HEK293 (cell line): ENCODE measurements at regions not wholly inside any gene's neighbourhood (a gene's known extent, or its start where the extent isn't known, plus 50 kb on each side); places are given as distances from the start of the nearest gene placed in this dataset.

ENCODE experiments used
- CTCF ChIA-PET: fragments of 350-600 bp; formaldehyde crosslinking; extraction: SDS; loops from one replicate; lab custom pipeline; 2021; ENCODE audit warnings: antibody characterized with exemption; lab: Yijun Ruan, JAX
- POLR2A ChIA-PET: fragments of 300-600 bp; formaldehyde crosslinking; extraction: SDS; loops from one replicate; lab custom pipeline; 2020; ENCODE audit warnings: antibody characterized with exemption, inconsistent platforms; lab: Yijun Ruan, JAX
- H3K27ac ChIP-seq: fragments of 200-500 bp; sonication (Bioruptor generic); 2 replicates; pipeline ENCODE4 v1.5.1; 2014; ENCODE audit warnings: low read depth, low read length, control low read depth, inconsistent platforms; ENCODE audit errors: extremely low read depth
- H3K36me3 ChIP-seq, 2 experiments: fragments of 200-500 bp in 1 of 2; sonication (Bioruptor generic) in 1 of 2; 1 replicate in 1 of 2; 2 replicates in 1 of 2; pipeline ENCODE4 v1.5.1; 2014 to 2017; ENCODE audit warnings: inconsistent platforms in 2 of 2, low read length in 2 of 2; ENCODE audit not compliant: control insufficient read depth in 2 of 2, insufficient read depth in 1 of 2
- H3K4me1 ChIP-seq: fragments of 200-500 bp; sonication (Bioruptor generic); 2 replicates; pipeline ENCODE4 v1.5.1; 2014; ENCODE audit warnings: mild to moderate bottlenecking, low read length, inconsistent platforms; ENCODE audit not compliant: control insufficient read depth, insufficient read depth
- H3K4me3 ChIP-seq: 2 replicates; pipeline ENCODE4 v1.5.1; 2011; ENCODE audit warnings: low read depth, mild to moderate bottlenecking, control low read depth, low read length, moderate library complexity
- H3K9me3 ChIP-seq: fragments of 200-500 bp; sonication (Bioruptor generic); 2 replicates; pipeline ENCODE4 v1.5.1; 2014; ENCODE audit warnings: low read depth, low read length, inconsistent platforms; ENCODE audit not compliant: control insufficient read depth, insufficient read depth
- BCL11B ChIP-seq: fragments of 450-650 bp; formaldehyde crosslinking; IDR thresholded peaks from 2 replicates; pipeline ENCODE4 v1.5.1; 2016; ENCODE audit warnings: low read depth, missing biosample characterization, missing genetic modification characterization
- KLF10 ChIP-seq: fragments of 450-650 bp; IDR thresholded peaks from 2 replicates; pipeline ENCODE4 v1.5.1; 2018; ENCODE audit warnings: missing biosample characterization, mild to moderate bottlenecking, missing genetic modification characterization
- KLF9 ChIP-seq: fragments of 450-650 bp; formaldehyde crosslinking; IDR thresholded peaks from 2 replicates; pipeline ENCODE4 v1.5.1; 2016; ENCODE audit warnings: missing biosample characterization, missing genetic modification characterization, low read depth
- RBAK ChIP-seq: fragments of 450-650 bp; formaldehyde crosslinking; IDR thresholded peaks from 2 replicates; pipeline ENCODE4 v1.5.1; 2016; ENCODE audit warnings: missing biosample characterization, missing genetic modification characterization
- REPIN1 ChIP-seq: fragments of 450-650 bp; formaldehyde crosslinking; IDR thresholded peaks from 2 replicates; pipeline ENCODE4 v1.5.1; 2017; ENCODE audit warnings: missing biosample characterization, missing genetic modification characterization, low read depth
- SETDB1 ChIP-seq: IDR thresholded peaks from one replicate; pipeline ENCODE4 v1.6.1; 2017; ENCODE audit warnings: mild to moderate bottlenecking, low read length, moderate library complexity, mixed read lengths; ENCODE audit not compliant: insufficient read length
- WT1 ChIP-seq: fragments of 450-650 bp; formaldehyde crosslinking; IDR thresholded peaks from 2 replicates; pipeline ENCODE4 v1.5.1; 2016; ENCODE audit warnings: missing biosample characterization, missing genetic modification characterization
- YY2 ChIP-seq: fragments of 450-650 bp; formaldehyde crosslinking; IDR thresholded peaks from 2 replicates; pipeline ENCODE4 v1.5.1; 2016; ENCODE audit warnings: missing biosample characterization, missing genetic modification characterization
- ZEB2 ChIP-seq: fragments of 450-650 bp; formaldehyde crosslinking; IDR thresholded peaks from 2 replicates; pipeline ENCODE4 v1.5.1; 2016; ENCODE audit warnings: missing biosample characterization, missing genetic modification characterization
- ZIC2 ChIP-seq: fragments of 450-650 bp; formaldehyde crosslinking; IDR thresholded peaks from 2 replicates; pipeline ENCODE4 v1.5.1; 2016; ENCODE audit warnings: missing biosample characterization, missing genetic modification characterization
- ZNF112 ChIP-seq: fragments of 450-650 bp; formaldehyde crosslinking; IDR thresholded peaks from 2 replicates; pipeline ENCODE4 v1.5.0; 2017; ENCODE audit warnings: missing biosample characterization, missing genetic modification characterization
- ZNF133 ChIP-seq: fragments of 450-650 bp; formaldehyde crosslinking; IDR thresholded peaks from 2 replicates; pipeline ENCODE4 v1.5.1; 2016; ENCODE audit warnings: missing biosample characterization, missing genetic modification characterization
- ZNF157 ChIP-seq: fragments of 450-650 bp; formaldehyde crosslinking; IDR thresholded peaks from 2 replicates; pipeline ENCODE4 v1.5.1; 2016; ENCODE audit warnings: missing biosample characterization, missing genetic modification characterization
- ZNF211 ChIP-seq: fragments of 450-650 bp; formaldehyde crosslinking; IDR thresholded peaks from 2 replicates; pipeline ENCODE4 v1.5.1; 2016; ENCODE audit warnings: low read depth, missing biosample characterization, missing genetic modification characterization
- ZNF23 ChIP-seq: fragments of 450-650 bp; formaldehyde crosslinking; IDR thresholded peaks from 2 replicates; pipeline ENCODE4 v1.5.1; 2016; ENCODE audit warnings: missing biosample characterization, missing genetic modification characterization, borderline replicate concordance
- ZNF311 ChIP-seq: fragments of 450-650 bp; formaldehyde crosslinking; IDR thresholded peaks from 2 replicates; pipeline ENCODE4 v1.5.1; 2017; ENCODE audit warnings: missing biosample characterization, missing genetic modification characterization, borderline replicate concordance
- ZNF560 ChIP-seq: fragments of 450-650 bp; formaldehyde crosslinking; IDR thresholded peaks from 2 replicates; pipeline ENCODE4 v1.5.1; 2017; ENCODE audit warnings: missing biosample characterization, missing genetic modification characterization, borderline replicate concordance
- ZNF600 ChIP-seq: fragments of 450-650 bp; formaldehyde crosslinking; IDR thresholded peaks from 2 replicates; pipeline ENCODE4 v1.5.1; 2016; ENCODE audit warnings: missing biosample characterization, missing genetic modification characterization
- ZNF621 ChIP-seq: fragments of 450-650 bp; formaldehyde crosslinking; IDR thresholded peaks from 2 replicates; pipeline ENCODE4 v1.5.1; 2017; ENCODE audit warnings: missing biosample characterization, missing genetic modification characterization
- ZNF624 ChIP-seq: fragments of 450-650 bp; formaldehyde crosslinking; IDR thresholded peaks from 2 replicates; pipeline ENCODE4 v1.5.1; 2017; ENCODE audit warnings: missing biosample characterization, missing genetic modification characterization
- ZNF701 ChIP-seq: fragments of 450-650 bp; formaldehyde crosslinking; IDR thresholded peaks from 2 replicates; pipeline ENCODE4 v1.5.1; 2016; ENCODE audit warnings: missing biosample characterization, missing genetic modification characterization
- ZNF76 ChIP-seq: fragments of 450-650 bp; formaldehyde crosslinking; IDR thresholded peaks from 2 replicates; pipeline ENCODE4; 2016; ENCODE audit warnings: low read depth, missing biosample characterization, missing genetic modification characterization, borderline replicate concordance
- ZNF777 ChIP-seq: fragments of 450-650 bp; formaldehyde crosslinking; IDR thresholded peaks from 2 replicates; pipeline ENCODE4 v1.5.1; 2017; ENCODE audit warnings: missing biosample characterization, missing genetic modification characterization, borderline replicate concordance
- ZNF785 ChIP-seq: fragments of 450-650 bp; formaldehyde crosslinking; IDR thresholded peaks from 2 replicates; pipeline ENCODE4 v1.5.1; 2016; ENCODE audit warnings: missing biosample characterization, missing genetic modification characterization
- TF ChIP-seq, protein P1 (sequence below): fragments of 450-650 bp; formaldehyde crosslinking; IDR thresholded peaks from 2 replicates; pipeline ENCODE4 v1.5.1; 2016; ENCODE audit warnings: missing biosample characterization, missing genetic modification characterization
- TF ChIP-seq, protein P2 (sequence below): fragments of 450-650 bp; formaldehyde crosslinking; IDR thresholded peaks from 2 replicates; pipeline ENCODE4 v1.5.1; 2016; ENCODE audit warnings: missing biosample characterization, missing genetic modification characterization
- TF ChIP-seq, protein P3 (sequence below): fragments of 450-650 bp; formaldehyde crosslinking; IDR thresholded peaks from 2 replicates; pipeline ENCODE4 v1.5.1; 2016; ENCODE audit warnings: missing biosample characterization, missing genetic modification characterization, low read depth
- TF ChIP-seq, protein P4 (sequence below): sonication (generic); formaldehyde crosslinking; IDR thresholded peaks from 2 replicates; pipeline ENCODE4 v1.8.1; 2022; ENCODE audit warnings: mild to moderate bottlenecking, moderate library complexity, missing genetic modification reagents
- TF ChIP-seq, protein P5 (sequence below): fragments of 450-650 bp; formaldehyde crosslinking; IDR thresholded peaks from 2 replicates; pipeline ENCODE4 v1.5.1; 2016; ENCODE audit warnings: missing biosample characterization, missing genetic modification characterization

DNA sequence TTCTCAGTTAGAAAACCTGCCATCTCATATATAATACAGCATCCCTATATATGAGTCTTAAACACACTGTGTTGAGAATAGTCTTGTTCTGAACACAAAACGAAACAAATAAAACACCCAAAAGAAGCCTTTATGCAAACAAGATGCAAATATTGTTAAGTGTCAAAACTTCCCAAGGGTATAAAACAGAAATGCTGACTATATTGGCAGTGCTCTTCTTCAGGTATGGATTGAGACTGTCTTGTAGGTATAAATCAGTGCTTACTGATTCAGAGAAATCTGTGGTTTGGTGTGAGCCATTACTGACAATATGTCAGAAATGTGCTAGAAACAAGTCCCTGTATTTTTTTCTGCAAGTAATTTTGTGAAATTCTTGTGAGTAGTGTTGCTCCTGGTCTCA is 82.8 kb upstream of the CTSO start:
- TF ChIP-seq, protein P1, sequence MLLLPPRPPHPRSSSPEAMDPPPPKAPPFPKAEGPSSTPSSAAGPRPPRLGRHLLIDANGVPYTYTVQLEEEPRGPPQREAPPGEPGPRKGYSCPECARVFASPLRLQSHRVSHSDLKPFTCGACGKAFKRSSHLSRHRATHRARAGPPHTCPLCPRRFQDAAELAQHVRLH (tag by site-specific recombination) = no peak
- TF ChIP-seq KLF10 = no peak
- TF ChIP-seq, protein P2, sequence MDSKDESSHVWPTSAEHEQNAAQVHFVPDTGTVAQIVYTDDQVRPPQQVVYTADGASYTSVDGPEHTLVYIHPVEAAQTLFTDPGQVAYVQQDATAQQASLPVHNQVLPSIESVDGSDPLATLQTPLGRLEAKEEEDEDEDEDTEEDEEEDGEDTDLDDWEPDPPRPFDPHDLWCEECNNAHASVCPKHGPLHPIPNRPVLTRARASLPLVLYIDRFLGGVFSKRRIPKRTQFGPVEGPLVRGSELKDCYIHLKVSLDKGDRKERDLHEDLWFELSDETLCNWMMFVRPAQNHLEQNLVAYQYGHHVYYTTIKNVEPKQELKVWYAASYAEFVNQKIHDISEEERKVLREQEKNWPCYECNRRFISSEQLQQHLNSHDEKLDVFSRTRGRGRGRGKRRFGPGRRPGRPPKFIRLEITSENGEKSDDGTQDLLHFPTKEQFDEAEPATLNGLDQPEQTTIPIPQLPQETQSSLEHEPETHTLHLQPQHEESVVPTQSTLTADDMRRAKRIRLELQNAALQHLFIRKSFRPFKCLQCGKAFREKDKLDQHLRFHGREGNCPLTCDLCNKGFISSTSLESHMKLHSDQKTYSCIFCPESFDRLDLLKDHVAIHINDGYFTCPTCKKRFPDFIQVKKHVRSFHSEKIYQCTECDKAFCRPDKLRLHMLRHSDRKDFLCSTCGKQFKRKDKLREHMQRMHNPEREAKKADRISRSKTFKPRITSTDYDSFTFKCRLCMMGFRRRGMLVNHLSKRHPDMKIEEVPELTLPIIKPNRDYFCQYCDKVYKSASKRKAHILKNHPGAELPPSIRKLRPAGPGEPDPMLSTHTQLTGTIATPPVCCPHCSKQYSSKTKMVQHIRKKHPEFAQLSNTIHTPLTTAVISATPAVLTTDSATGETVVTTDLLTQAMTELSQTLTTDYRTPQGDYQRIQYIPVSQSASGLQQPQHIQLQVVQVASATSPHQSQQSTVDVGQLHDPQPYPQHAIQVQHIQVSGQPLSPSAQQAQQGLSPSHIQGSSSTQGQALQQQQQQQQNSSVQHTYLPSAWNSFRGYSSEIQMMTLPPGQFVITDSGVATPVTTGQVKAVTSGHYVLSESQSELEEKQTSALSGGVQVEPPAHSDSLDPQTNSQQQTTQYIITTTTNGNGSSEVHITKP (tag by site-specific recombination) = no peak
- TF ChIP-seq ZNF621 = no peak
- no peak for TF ChIP-seq ZNF701 (tag by site-specific recombination)
- TF ChIP-seq ZNF76 = no peak
- no peak for TF ChIP-seq ZNF311 (tag by site-specific recombination)
- TF ChIP-seq ZNF560 (tag by site-specific recombination) = no peak
- TF ChIP-seq ZNF211 (tag by site-specific recombination) = no peak
- TF ChIP-seq ZNF777 (tag by site-specific recombination) = no peak
- TF ChIP-seq ZNF624 (tag by site-specific recombination) = no peak
- TF ChIP-seq SETDB1 = no peak
- TF ChIP-seq WT1 (tag by site-specific recombination) = no peak
- Histone ChIP-seq H3K4me1 (no peaks in the 10 kb centered on the region), H3K4me3 (no peak overlapping the region), H3K9me3 (no peaks in the 10 kb centered on the region), H3K36me3 (no peaks in the 10 kb centered on the region), H3K27ac (no peak overlapping the region)
- ChIA-PET CTCF (no interaction called here), POLR2A (no interaction called here)

DNA sequence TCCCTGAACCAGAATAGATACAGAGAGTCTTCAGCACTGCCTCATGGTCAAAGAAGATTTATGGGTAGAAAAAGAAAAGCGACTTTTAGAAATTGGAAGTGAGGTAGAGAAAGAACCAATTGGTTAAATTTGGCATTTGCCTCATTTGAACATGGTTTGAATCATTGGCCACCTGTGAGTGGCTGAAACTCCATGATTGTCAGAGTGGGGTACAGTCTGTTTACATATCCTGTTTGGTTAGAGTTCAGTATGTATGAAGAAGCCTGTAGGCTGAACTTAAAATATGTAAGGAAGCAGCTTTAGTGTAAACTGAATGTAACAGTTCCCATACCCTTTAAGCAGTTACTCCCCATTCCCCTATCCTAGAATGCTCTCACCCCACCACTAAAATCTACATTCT is 76.0 kb upstream of the CTSO start:
- H3K4me3 ChIP-seq = no peak overlapping the region
- no peaks in the 10 kb centered on the region for H3K36me3 ChIP-seq
- no peaks in the 10 kb centered on the region for H3K9me3 ChIP-seq
- no peak overlapping the region for H3K27ac ChIP-seq
- ChIA-PET CTCF (no interaction called here), POLR2A (no interaction called here)
- TF ChIP-seq ZNF23 (tag by site-specific recombination) (no peak), BCL11B (no peak), ZNF112 (no peak), ZNF785 (no peak), REPIN1 (no peak), ZNF133 (tag by site-specific recombination) (no peak), RBAK (tag by site-specific recombination) (no peak), ZIC2 (no peak), YY2 (no peak), ZNF600 (no peak), ZNF157 (tag by site-specific recombination) (no peak), ZEB2 (no peak), KLF9 (tag by site-specific recombination) (no peak)
- TF ChIP-seq, protein P3, sequence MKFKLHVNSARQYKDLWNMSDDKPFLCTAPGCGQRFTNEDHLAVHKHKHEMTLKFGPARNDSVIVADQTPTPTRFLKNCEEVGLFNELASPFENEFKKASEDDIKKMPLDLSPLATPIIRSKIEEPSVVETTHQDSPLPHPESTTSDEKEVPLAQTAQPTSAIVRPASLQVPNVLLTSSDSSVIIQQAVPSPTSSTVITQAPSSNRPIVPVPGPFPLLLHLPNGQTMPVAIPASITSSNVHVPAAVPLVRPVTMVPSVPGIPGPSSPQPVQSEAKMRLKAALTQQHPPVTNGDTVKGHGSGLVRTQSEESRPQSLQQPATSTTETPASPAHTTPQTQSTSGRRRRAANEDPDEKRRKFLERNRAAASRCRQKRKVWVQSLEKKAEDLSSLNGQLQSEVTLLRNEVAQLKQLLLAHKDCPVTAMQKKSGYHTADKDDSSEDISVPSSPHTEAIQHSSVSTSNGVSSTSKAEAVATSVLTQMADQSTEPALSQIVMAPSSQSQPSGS (tag by site-specific recombination) = no peak
- TF ChIP-seq, protein P4, sequence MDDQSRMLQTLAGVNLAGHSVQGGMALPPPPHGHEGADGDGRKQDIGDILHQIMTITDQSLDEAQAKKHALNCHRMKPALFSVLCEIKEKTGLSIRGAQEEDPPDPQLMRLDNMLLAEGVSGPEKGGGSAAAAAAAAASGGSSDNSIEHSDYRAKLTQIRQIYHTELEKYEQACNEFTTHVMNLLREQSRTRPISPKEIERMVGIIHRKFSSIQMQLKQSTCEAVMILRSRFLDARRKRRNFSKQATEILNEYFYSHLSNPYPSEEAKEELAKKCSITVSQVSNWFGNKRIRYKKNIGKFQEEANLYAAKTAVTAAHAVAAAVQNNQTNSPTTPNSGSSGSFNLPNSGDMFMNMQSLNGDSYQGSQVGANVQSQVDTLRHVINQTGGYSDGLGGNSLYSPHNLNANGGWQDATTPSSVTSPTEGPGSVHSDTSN (CRISPR knock-in tag) = no peak
- TF ChIP-seq, protein P5, sequence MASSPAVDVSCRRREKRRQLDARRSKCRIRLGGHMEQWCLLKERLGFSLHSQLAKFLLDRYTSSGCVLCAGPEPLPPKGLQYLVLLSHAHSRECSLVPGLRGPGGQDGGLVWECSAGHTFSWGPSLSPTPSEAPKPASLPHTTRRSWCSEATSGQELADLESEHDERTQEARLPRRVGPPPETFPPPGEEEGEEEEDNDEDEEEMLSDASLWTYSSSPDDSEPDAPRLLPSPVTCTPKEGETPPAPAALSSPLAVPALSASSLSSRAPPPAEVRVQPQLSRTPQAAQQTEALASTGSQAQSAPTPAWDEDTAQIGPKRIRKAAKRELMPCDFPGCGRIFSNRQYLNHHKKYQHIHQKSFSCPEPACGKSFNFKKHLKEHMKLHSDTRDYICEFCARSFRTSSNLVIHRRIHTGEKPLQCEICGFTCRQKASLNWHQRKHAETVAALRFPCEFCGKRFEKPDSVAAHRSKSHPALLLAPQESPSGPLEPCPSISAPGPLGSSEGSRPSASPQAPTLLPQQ = no peak
- H3K4me1 ChIP-seq = no peaks in the 10 kb centered on the region
